K562 (cell line): ENCODE measurements at regions not wholly inside any gene's neighbourhood (a gene's known extent, or its start where the extent isn't known, plus 50 kb on each side); places are given as distances from the start of the nearest gene placed in this dataset.

Experiments used
- ATAC-seq: fragments of 200-7000 bp; cut with Tn5 transposase; 3 replicates; pipeline ENCODE4 v1.9.1; 2020; ENCODE audit warnings: moderate library complexity
- BruUV-seq: library from RNA; stranded (reverse); fragments of 400-500 nt; replicated peaks from 2 replicates; lab custom pipeline; 2021; lab: Mats Ljungman, UMichigan
- CTCF ChIA-PET: fragments of 300-600 bp; formaldehyde crosslinking; extraction: SDS; loops from one replicate; lab custom pipeline; 2021; ENCODE audit warnings: low intra/inter-chr PET ratio; lab: Yijun Ruan, JAX
- POLR2A ChIA-PET: fragments of 300-600, 350-650 bp; sonication (Branson Sonifier 250); formaldehyde crosslinking; extraction: SDS; loops from one replicate; lab custom pipeline; 2021; ENCODE audit warnings: antibody characterized with exemption, inconsistent platforms; lab: Yijun Ruan, JAX
- DNase-seq, 4 experiments: peaks; one replicate each; pipeline versions ENCODE4 v3.0.0 to v3.0.0-alpha.2; 2011 to 2018; ENCODE audit warnings: low spot score in 3 of 4, mixed read lengths in 3 of 4; ENCODE audit errors: extremely low read depth in 1 of 4
- FAIRE-seq: peaks from 2 replicates; lab custom pipeline; 2011; peaks lifted over from hg19 to GRCh38; lab: Jason Lieb, UNC
- H2AFZ ChIP-seq: 2 replicates; pipeline ENCODE4 v1.6.0; 2011; ENCODE audit warnings: low read depth, low read length, control low read depth, inconsistent platforms
- H3K27ac ChIP-seq: fragments of 200-600 bp; 3 replicates; pipeline ENCODE4 v1.8.0; 2011; ENCODE audit warnings: low read depth, mild to moderate bottlenecking, control low read depth, inconsistent platforms, low read length, moderate library complexity, mixed read lengths; ENCODE audit errors: extremely low read depth
- H3K27me3 ChIP-seq, 2 experiments: fragments of 300-600 bp in 1 of 2; 2 replicates in 1 of 2; 3 replicates in 1 of 2; pipeline versions ENCODE4 v1.6.0 to v1.8.0; 2011; ENCODE audit warnings: inconsistent platforms in 2 of 2, low read length in 2 of 2, mild to moderate bottlenecking in 1 of 2, mixed read lengths in 1 of 2, moderate library complexity in 1 of 2; ENCODE audit not compliant: control insufficient read depth in 2 of 2, insufficient read depth in 2 of 2
- H3K36me3 ChIP-seq: fragments of 300-600 bp; 3 replicates; pipeline ENCODE4 v1.8.0; 2011; ENCODE audit warnings: mild to moderate bottlenecking, low read length, inconsistent platforms; ENCODE audit not compliant: control insufficient read depth, insufficient read depth
- H3K4me1 ChIP-seq, 2 experiments: fragments of 200-600 bp in 1 of 2; replicated peaks in 1 of 2; 2 replicates in 1 of 2; 3 replicates in 1 of 2; pipeline versions ENCODE4 v1.5.1 to v1.8.0; 2011; ENCODE audit warnings: inconsistent platforms in 2 of 2, low read length in 2 of 2, mild to moderate bottlenecking in 1 of 2, mixed read lengths in 1 of 2, moderate library complexity in 1 of 2; ENCODE audit not compliant: control insufficient read depth in 2 of 2, insufficient read depth in 2 of 2
- H3K4me2 ChIP-seq: 2 replicates; pipeline ENCODE4 v1.6.1; 2011; ENCODE audit warnings: low read length, control low read depth, inconsistent platforms, mixed read lengths; ENCODE audit not compliant: insufficient read depth
- H3K4me3 ChIP-seq: fragments of 200-600 bp; sonication (generic), shearing (Covaris generic); 2 replicates; pipeline ENCODE4 v1.5.1; 2016; ENCODE audit warnings: control low read depth, inconsistent platforms
- H3K79me2 ChIP-seq: fragments of 200-600 bp; 3 replicates; pipeline ENCODE4 v1.8.0; 2011; ENCODE audit warnings: low read length, inconsistent platforms; ENCODE audit not compliant: control insufficient read depth, insufficient read depth
- H3K9ac ChIP-seq, 2 experiments: 2 replicates each; pipeline versions ENCODE4 v1.6.0 to v1.6.1; 2011; ENCODE audit warnings: low read depth in 2 of 2, low read length in 2 of 2, control low read depth in 1 of 2, inconsistent platforms in 1 of 2, mild to moderate bottlenecking in 1 of 2, mixed read lengths in 1 of 2; ENCODE audit not compliant: insufficient read depth in 1 of 2
- H3K9me1 ChIP-seq: one replicate; pipeline ENCODE4 v1.6.0; 2011; ENCODE audit warnings: inconsistent platforms, mild to moderate bottlenecking, low read length, moderate library complexity; ENCODE audit not compliant: control insufficient read depth, insufficient read depth
- H3K9me3 ChIP-seq: replicated peaks from 2 replicates; pipeline ENCODE4 v1.5.1; 2011; ENCODE audit warnings: low read depth, low read length, inconsistent platforms; ENCODE audit not compliant: control insufficient read depth, insufficient read depth
- H4K20me1 ChIP-seq: replicated peaks from 2 replicates; pipeline ENCODE4 v1.6.1; 2011; ENCODE audit warnings: low read length, inconsistent platforms, mixed read lengths; ENCODE audit not compliant: control insufficient read depth, insufficient read depth
- CCNT2 ChIP-seq: IDR thresholded peaks from 2 replicates; pipeline ENCODE4 v1.6.1; 2011; ENCODE audit warnings: borderline replicate concordance, low read depth, mild to moderate bottlenecking, moderate library complexity, mixed read lengths, low read length; ENCODE audit not compliant: insufficient read length; ENCODE audit errors: extremely low read depth
- CHD2 ChIP-seq: IDR thresholded peaks from 2 replicates; pipeline ENCODE4 v1.6.1; 2011; ENCODE audit warnings: low read depth, low read length
- E2F8 ChIP-seq: fragments of 450-650 bp; IDR thresholded peaks from 2 replicates; pipeline ENCODE4 v1.7.1; 2018; ENCODE audit warnings: mild to moderate bottlenecking, low read depth; ENCODE audit not compliant: partially characterized antibody
- E4F1 ChIP-seq: fragments of 250-450 bp; sonication (Bioruptor Pico); IDR thresholded peaks from 2 replicates; pipeline ENCODE4 v1.5.0; 2021; ENCODE audit warnings: mild to moderate bottlenecking, borderline replicate concordance
- FIP1L1 ChIP-seq: fragments of 200-400 bp; formaldehyde crosslinking; IDR thresholded peaks from 2 replicates; pipeline ENCODE4 v1.6.1; 2018; ENCODE audit warnings: mild to moderate bottlenecking, low read depth, low read length; ENCODE audit not compliant: poor library complexity, severe bottlenecking
- GATAD2A ChIP-seq: fragments of 450-650 bp; IDR thresholded peaks from 2 replicates; pipeline ENCODE4 v1.6.1; 2017
- GTF3C2 ChIP-seq: IDR thresholded peaks from 3 replicates; pipeline ENCODE4 v1.6.1; 2011; ENCODE audit warnings: borderline replicate concordance, mild to moderate bottlenecking, moderate library complexity; ENCODE audit not compliant: insufficient read length; ENCODE audit errors: extremely low read depth
- HEY1 ChIP-seq: fragments of 250-450 bp; sonication (Bioruptor Pico); IDR thresholded peaks from 2 replicates; pipeline ENCODE4 v1.5.0; 2020; ENCODE audit warnings: mild to moderate bottlenecking, moderate library complexity, borderline replicate concordance
- HMG20B ChIP-seq: fragments of 250-450 bp; sonication (Bioruptor Pico); IDR thresholded peaks from 2 replicates; pipeline ENCODE4 v1.5.0; 2021; ENCODE audit warnings: mild to moderate bottlenecking
- HMGN3 ChIP-seq: IDR thresholded peaks from 2 replicates; pipeline ENCODE4 v1.6.1; 2011; ENCODE audit warnings: borderline replicate concordance, low read depth, mild to moderate bottlenecking, mixed read lengths, low read length; ENCODE audit not compliant: insufficient read length; ENCODE audit errors: extremely low read depth
- SOX6 ChIP-seq: fragments of 450-650 bp; IDR thresholded peaks from 2 replicates; pipeline ENCODE4 v1.6.1; 2014; ENCODE audit warnings: mild to moderate bottlenecking
- ZNF124 ChIP-seq: sonication (generic); formaldehyde crosslinking; IDR thresholded peaks from 2 replicates; pipeline ENCODE4 v1.8.1; 2022; ENCODE audit warnings: missing genetic modification reagents
- ZNF174 ChIP-seq: fragments of 250-450 bp; sonication (Bioruptor Pico); IDR thresholded peaks from 2 replicates; pipeline ENCODE4 v1.4.0; 2020; ENCODE audit warnings: mild to moderate bottlenecking
- WGBS: fragments of 100-300 bp; shearing (Covaris generic); methylation state at CpG from one replicate; pipeline ENCODE4 v1.1.6; 2016; ENCODE audit warnings: low coverage, mixed read lengths; ENCODE audit not compliant: insufficient coverage; ENCODE audit errors: missing lambda C conversion rate; 5-methylcytosine and 5-hydroxymethylcytosine counted together
- in situ Hi-C: fragments of 300-500 bp; cut with MboI; formaldehyde crosslinking; loops from 4 replicates; pipeline ENCODE4 v1.15.0; 2018; ENCODE audit warnings: inconsistent platforms, mixed read lengths
- intact Hi-C: fragments of 100-400 bp; cut with micrococcal nuclease; formaldehyde crosslinking; loops from 2 replicates; pipeline ENCODE4 v1.14.2; 2022

GRCh38 chrX:7225338-7225737, 77.4 kb upstream of the PUDP start (continued):
- TF ChIP-seq ZNF124 (CRISPR knock-in tag): no peak

- ChIA-PET POLR2A (no interaction called here), CTCF (no interaction called here)
- no TSS peak for BruUV-seq
- Histone ChIP-seq H4K20me1 (no peaks in the 10 kb centered on the region), H3K4me3 (no peak overlapping the region), H3K4me1 (no peaks in the 10 kb centered on the region), H3K9ac (no peak overlapping the region), H3K4me2 (no peak overlapping the region), H2AFZ (no peak overlapping the region), H3K27me3 (no peaks in the 10 kb centered on the region), H3K9me3 (no peaks in the 10 kb centered on the region), H3K27ac (no peak overlapping the region), H3K9me1 (no peaks in the 10 kb centered on the region), H3K36me3 (no peaks in the 10 kb centered on the region), H3K79me2 (no peaks in the 10 kb centered on the region)
- DNase-seq: no peak
- WGBS: 0% methylated on average over 2 of the region's 2 CpGs
- intact Hi-C loops (no loop called here), in situ Hi-C loops (no loop called here)
- ATAC-seq: no peak
- no peak for FAIRE-seq
- TF ChIP-seq HMG20B (no peak), E2F8 (no peak), ZNF174 (CRISPR knock-in tag) (no peak), FIP1L1 (no peak), SOX6 (no peak), E4F1 (no peak), HMGN3 (no peak), HEY1 (no peak), GATAD2A (no peak), CCNT2 (no peak), CHD2 (no peak), GTF3C2 (no peak)
These were observed 75.3 kb upstream of the PUDP start for GRCh38 chrX:7223271-7223670.
